ENCODE measurements at regions not wholly inside any gene's neighbourhood (a gene's known extent, or its start where the extent isn't known, plus 50 kb on each side); places are given as distances from the start of the nearest gene placed in this dataset.
"Not testable (repeated sequence)": the region's sequence is repeated elsewhere in the genome, so short reads cannot be mapped to it uniquely, and the experiment has no call there.

- no peak overlapping the region for H3K27ac ChIP-seq (ENCODE audit: low read length)
- ATAC-seq: no peak
- WGBS: 69% methylated on average over 3 of the region's 3 CpGs
- H3K4me3 ChIP-seq (ENCODE audit: low read length): no peak overlapping the region
- DNase-seq: no peak
- intact Hi-C loops (cut with DNase I): no loop called here
- H3K4me1 ChIP-seq (ENCODE audit: control insufficient read depth, insufficient read depth, low read length): no peaks in the 10 kb centered on the region
- no peaks in the 10 kb centered on the region for H3K9me3 ChIP-seq (ENCODE audit: control insufficient read depth, low read length)
- H3K27me3 ChIP-seq (ENCODE audit: control insufficient read depth, insufficient read depth): no peaks in the 10 kb centered on the region
These were observed 134.2 kb upstream of the PRSS3 start for GRCh38 chr9:33661176-33661575.

- no peaks in the 10 kb centered on the region for H3K9me3 ChIP-seq (ENCODE audit: control insufficient read depth, low read length)
- ATAC-seq (no peak), DNase-seq (no peak)
- no peaks in the 10 kb centered on the region for H3K4me1 ChIP-seq (ENCODE audit: control insufficient read depth, insufficient read depth, low read length)
- no peak overlapping the region for H3K4me3 ChIP-seq (ENCODE audit: low read length)
- H3K27me3 ChIP-seq (ENCODE audit: control insufficient read depth, insufficient read depth): no peaks in the 10 kb centered on the region
- intact Hi-C loops (cut with DNase I): no loop called here
- no peak overlapping the region for H3K27ac ChIP-seq (ENCODE audit: low read length)
- 43% methylated on average over 1 of the region's 1 CpG for WGBS
These were observed 132.5 kb upstream of the PRSS3 start for GRCh38 chr9:33662871-33663270.

- 36% methylated on average over 8 of the region's 8 CpGs for WGBS
- DNase-seq; H3K4me1 ChIP-seq (ENCODE audit: control insufficient read depth, insufficient read depth, low read length); ATAC-seq; intact Hi-C loops (cut with DNase I); H3K9me3 ChIP-seq (ENCODE audit: control insufficient read depth, low read length); H3K27me3 ChIP-seq (ENCODE audit: control insufficient read depth, insufficient read depth): not testable (repeated sequence)
- H3K4me3 ChIP-seq (ENCODE audit: low read length): peak overlapping the region; percentile 90
- H3K27ac ChIP-seq (ENCODE audit: low read length): peak overlapping the region; percentile 74
These were observed 119.1 kb upstream of the PRSS3 start for GRCh38 chr9:33676194-33676745.

- Histone ChIP-seq H3K27ac (ENCODE audit: low read length) (peak overlapping the region; percentile 74), H3K27me3 (ENCODE audit: control insufficient read depth, insufficient read depth) (no peaks in the 10 kb centered on the region), H3K4me1 (ENCODE audit: control insufficient read depth, insufficient read depth, low read length) (no peaks in the 10 kb centered on the region), H3K9me3 (ENCODE audit: control insufficient read depth, low read length) (no peaks in the 10 kb centered on the region), H3K4me3 (ENCODE audit: low read length) (peak overlapping the region; percentile 90)
- ATAC-seq: peak; percentile 88 to 90
- peak; percentile 18 to 72 (median 67) for DNase-seq
- intact Hi-C loops (cut with DNase I): no loop called here
- under 1% methylated on average over 78 of the region's 78 CpGs for WGBS
These were observed 118.4 kb upstream of the PRSS3 start for GRCh38 chr9:33676746-33677505.

- H3K9me3 ChIP-seq (ENCODE audit: control insufficient read depth, low read length): no peaks in the 10 kb centered on the region
- DNase-seq: no peak
- H3K4me1 ChIP-seq (ENCODE audit: control insufficient read depth, insufficient read depth, low read length): no peaks in the 10 kb centered on the region
- 38% methylated on average over 3 of the region's 3 CpGs for WGBS
- peak overlapping the region; percentile 59 for H3K27ac ChIP-seq (ENCODE audit: low read length)
- intact Hi-C loops (cut with DNase I): no loop called here
- no peaks in the 10 kb centered on the region for H3K27me3 ChIP-seq (ENCODE audit: control insufficient read depth, insufficient read depth)
- ATAC-seq: no peak
- peak overlapping the region; percentile 90 for H3K4me3 ChIP-seq (ENCODE audit: low read length)
These were observed 117.9 kb upstream of the PRSS3 start for GRCh38 chr9:33677506-33677809.

- Histone ChIP-seq H3K27ac (ENCODE audit: low read length) (no peak overlapping the region), H3K27me3 (ENCODE audit: control insufficient read depth, insufficient read depth) (no peaks in the 10 kb centered on the region), H3K4me1 (ENCODE audit: control insufficient read depth, insufficient read depth, low read length) (no peaks in the 10 kb centered on the region), H3K9me3 (ENCODE audit: control insufficient read depth, low read length) (no peaks in the 10 kb centered on the region), H3K4me3 (ENCODE audit: low read length) (no peak overlapping the region)
- ATAC-seq (no peak), DNase-seq (no peak)
- WGBS: 88% methylated on average over 3 of the region's 3 CpGs
- intact Hi-C loops (cut with DNase I): no loop called here
These were observed 117.4 kb upstream of the PRSS3 start for GRCh38 chr9:33677961-33678360.

- Histone ChIP-seq H3K9me3 (ENCODE audit: control insufficient read depth, low read length) (no peaks in the 10 kb centered on the region), H3K27me3 (ENCODE audit: control insufficient read depth, insufficient read depth) (no peaks in the 10 kb centered on the region), H3K4me1 (ENCODE audit: control insufficient read depth, insufficient read depth, low read length) (no peaks in the 10 kb centered on the region), H3K4me3 (ENCODE audit: low read length) (no peak overlapping the region), H3K27ac (ENCODE audit: low read length) (no peak overlapping the region)
- ATAC-seq (no peak), DNase-seq (no peak)
- 82% methylated on average over 3 of the region's 3 CpGs for WGBS
- intact Hi-C loops (cut with DNase I): no loop called here
These were observed 112.8 kb upstream of the PRSS3 start for GRCh38 chr9:33682551-33682950.

GRCh38 chr9:33684831-33685230 lies 110.5 kb upstream of the PRSS3 start:
- Histone ChIP-seq H3K4me3 (ENCODE audit: low read length) (no peak overlapping the region), H3K27me3 (ENCODE audit: control insufficient read depth, insufficient read depth) (no peaks in the 10 kb centered on the region), H3K27ac (ENCODE audit: low read length) (no peak overlapping the region), H3K9me3 (ENCODE audit: control insufficient read depth, low read length) (no peaks in the 10 kb centered on the region), H3K4me1 (ENCODE audit: control insufficient read depth, insufficient read depth, low read length) (no peaks in the 10 kb centered on the region)
- DNase-seq (no peak), ATAC-seq (no peak)
- intact Hi-C loops (cut with DNase I): no loop called here

GRCh38 chr9:33686942-33687341 lies 108.4 kb upstream of the PRSS3 start:
- DNase-seq (no peak), ATAC-seq (no peak)
- H3K27ac ChIP-seq (ENCODE audit: low read length): no peak overlapping the region
- H3K4me3 ChIP-seq (ENCODE audit: low read length): no peak overlapping the region
- no peaks in the 10 kb centered on the region for H3K4me1 ChIP-seq (ENCODE audit: control insufficient read depth, insufficient read depth, low read length)
- H3K27me3 ChIP-seq (ENCODE audit: control insufficient read depth, insufficient read depth): no peaks in the 10 kb centered on the region
- 79% methylated on average over 4 of the region's 4 CpGs for WGBS
- no peaks in the 10 kb centered on the region for H3K9me3 ChIP-seq (ENCODE audit: control insufficient read depth, low read length)
- intact Hi-C loops (cut with DNase I): no loop called here

GRCh38 chr9:33687779-33688178 lies 107.6 kb upstream of the PRSS3 start:
- intact Hi-C loops (cut with DNase I): no loop called here
- no peaks in the 10 kb centered on the region for H3K27me3 ChIP-seq (ENCODE audit: control insufficient read depth, insufficient read depth)
- H3K4me1 ChIP-seq (ENCODE audit: control insufficient read depth, insufficient read depth, low read length): no peaks in the 10 kb centered on the region
- H3K27ac ChIP-seq (ENCODE audit: low read length): no peak overlapping the region
- 20% methylated on average over 2 of the region's 2 CpGs for WGBS
- no peak overlapping the region for H3K4me3 ChIP-seq (ENCODE audit: low read length)
- ATAC-seq (no peak), DNase-seq (peak in 1 of 3 donors; percentile 32)
- no peaks in the 10 kb centered on the region for H3K9me3 ChIP-seq (ENCODE audit: control insufficient read depth, low read length)

GRCh38 chr9:33690143-33690933 lies 105.0 kb upstream of the PRSS3 start:
- Histone ChIP-seq H3K27me3 (ENCODE audit: control insufficient read depth, insufficient read depth) (no peaks in the 10 kb centered on the region), H3K27ac (ENCODE audit: low read length) (no peak overlapping the region), H3K4me3 (ENCODE audit: low read length) (no peak overlapping the region), H3K9me3 (ENCODE audit: control insufficient read depth, low read length) (no peaks in the 10 kb centered on the region), H3K4me1 (ENCODE audit: control insufficient read depth, insufficient read depth, low read length) (no peaks in the 10 kb centered on the region)
- WGBS: 73% methylated on average over 2 of the region's 2 CpGs
- DNase-seq (no peak), ATAC-seq (no peak)
- intact Hi-C loops (cut with DNase I): no loop called here

Measured in right cardiac atrium (tissue), 5 donors.